NCI-H2081 (cell line): ENCODE measurements at regions not wholly inside any gene's neighbourhood (a gene's known extent, or its start where the extent isn't known, plus 50 kb on each side); places are given as distances from the start of the nearest gene placed in this dataset.
"Not testable (repeated sequence)": the region's sequence is repeated elsewhere in the genome, so short reads cannot be mapped to it uniquely, and the experiment has no call there.

Experiments
- DNase-seq, 2 experiments: peaks; one replicate each; lab custom pipeline; 2025; lab: John Stamatoyannopoulos, UW

DNA sequence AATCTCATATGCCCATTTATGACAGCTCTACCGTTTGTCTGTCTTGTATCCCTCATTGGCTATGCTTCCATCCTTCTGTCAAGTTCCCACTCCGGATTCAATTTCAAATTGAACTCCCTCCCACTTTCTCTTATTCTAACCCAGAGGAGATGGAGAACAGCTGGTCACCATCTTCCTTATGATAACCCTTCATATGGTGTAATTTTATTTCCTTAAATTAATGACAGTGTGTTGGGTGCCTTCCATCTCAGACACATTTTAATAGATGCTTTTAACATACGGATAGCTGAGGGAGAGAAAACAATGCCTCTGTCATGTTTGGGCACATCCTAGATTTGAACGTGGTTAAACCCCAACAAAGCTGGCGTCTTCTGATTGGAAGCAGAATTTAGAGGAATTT is 103.0 kb upstream of the PLXNA2 start:
- DNase-seq = no peak

DNA sequence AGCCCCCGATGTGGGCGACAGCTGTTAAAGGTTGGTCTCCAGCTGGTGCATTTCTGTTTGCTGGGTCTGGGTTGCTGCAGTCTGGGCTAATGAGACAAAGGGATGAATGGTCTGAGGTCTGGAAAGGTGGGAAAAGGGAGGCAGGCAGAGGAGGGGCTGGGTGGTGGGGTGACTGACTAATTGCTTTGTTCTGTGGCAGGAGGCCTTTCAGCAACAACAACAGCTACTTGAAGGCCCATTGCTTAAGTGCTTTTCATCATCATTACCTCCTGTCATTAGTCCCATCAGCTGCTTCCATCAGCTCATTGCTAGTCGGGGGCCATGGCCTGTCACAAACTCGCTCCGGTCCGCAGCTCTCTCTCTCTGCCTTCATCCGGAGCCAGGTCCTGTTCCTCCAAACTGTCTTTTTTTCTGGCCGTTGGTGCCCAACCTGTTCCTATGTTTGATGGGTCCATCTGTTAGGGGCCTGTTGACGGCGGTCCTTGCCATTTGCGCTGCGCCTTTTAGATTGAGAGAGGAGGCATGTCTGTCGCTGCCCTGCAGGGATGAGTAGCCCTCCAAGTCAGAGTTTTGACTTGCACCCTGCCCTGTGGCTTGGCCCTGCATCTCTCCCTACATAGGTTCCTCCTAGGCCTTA is 105.6 kb upstream of the PLXNA2 start:
- DNase-seq = no peak

DNA sequence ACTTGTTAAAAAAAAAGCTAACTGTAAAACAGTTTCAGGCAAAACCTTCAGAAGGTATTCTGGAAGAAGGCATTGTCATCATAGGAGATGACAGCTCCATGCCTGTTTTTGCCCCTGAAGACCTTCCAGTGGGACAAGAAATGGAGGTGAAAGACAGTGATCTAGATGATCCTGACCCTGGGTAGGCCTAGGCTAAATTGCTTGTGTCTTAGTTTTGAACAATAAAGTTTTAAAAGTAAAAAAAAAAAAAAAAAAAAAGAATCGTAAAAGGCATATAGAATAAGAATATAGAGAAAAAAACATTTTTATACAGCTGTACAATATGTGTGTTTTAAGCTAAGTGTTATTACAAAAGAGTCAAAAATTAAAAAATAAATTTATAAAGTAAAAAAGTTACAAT is 106.6 kb upstream of the PLXNA2 start:
- DNase-seq = no peak

DNA sequence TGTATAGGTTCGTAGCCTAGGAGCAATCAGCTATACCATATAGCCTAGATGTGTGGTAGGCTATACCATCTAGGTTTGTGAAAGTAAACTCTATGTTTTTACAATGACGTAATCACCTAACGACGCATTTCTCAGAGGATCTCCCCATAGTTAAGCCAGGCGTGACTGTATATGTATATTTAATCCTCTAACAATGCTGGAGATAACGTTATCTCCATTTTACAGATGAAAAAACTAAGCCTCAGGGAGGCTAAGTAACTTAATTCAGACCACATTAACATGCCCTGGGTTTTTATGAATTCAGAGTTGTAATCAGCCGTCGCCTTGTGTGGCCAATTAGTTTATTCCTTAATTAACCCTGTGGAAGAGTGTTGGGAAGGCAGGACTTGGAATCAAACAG is 107.7 kb upstream of the PLXNA2 start:
- DNase-seq = no peak

DNA sequence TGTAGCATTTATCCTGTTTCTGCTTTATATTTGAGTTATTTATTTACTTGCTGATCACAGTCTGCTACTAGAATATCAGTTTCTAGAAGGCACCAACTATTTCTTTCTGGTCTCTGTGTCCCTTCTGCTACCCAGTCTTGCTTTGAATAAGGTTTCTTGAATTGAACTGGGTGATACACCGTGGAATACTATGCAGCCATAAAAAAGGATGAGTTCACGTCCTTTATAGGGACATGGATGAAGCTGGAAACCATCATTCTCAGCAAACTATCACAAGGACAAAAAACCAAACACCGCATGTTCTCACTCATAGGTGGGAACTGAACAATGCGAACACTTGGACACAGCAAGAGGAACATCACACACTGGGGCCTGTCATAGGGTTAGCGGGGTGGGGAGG is 109.6 kb upstream of the PLXNA2 start:
- DNase-seq = not testable (repeated sequence)

DNA sequence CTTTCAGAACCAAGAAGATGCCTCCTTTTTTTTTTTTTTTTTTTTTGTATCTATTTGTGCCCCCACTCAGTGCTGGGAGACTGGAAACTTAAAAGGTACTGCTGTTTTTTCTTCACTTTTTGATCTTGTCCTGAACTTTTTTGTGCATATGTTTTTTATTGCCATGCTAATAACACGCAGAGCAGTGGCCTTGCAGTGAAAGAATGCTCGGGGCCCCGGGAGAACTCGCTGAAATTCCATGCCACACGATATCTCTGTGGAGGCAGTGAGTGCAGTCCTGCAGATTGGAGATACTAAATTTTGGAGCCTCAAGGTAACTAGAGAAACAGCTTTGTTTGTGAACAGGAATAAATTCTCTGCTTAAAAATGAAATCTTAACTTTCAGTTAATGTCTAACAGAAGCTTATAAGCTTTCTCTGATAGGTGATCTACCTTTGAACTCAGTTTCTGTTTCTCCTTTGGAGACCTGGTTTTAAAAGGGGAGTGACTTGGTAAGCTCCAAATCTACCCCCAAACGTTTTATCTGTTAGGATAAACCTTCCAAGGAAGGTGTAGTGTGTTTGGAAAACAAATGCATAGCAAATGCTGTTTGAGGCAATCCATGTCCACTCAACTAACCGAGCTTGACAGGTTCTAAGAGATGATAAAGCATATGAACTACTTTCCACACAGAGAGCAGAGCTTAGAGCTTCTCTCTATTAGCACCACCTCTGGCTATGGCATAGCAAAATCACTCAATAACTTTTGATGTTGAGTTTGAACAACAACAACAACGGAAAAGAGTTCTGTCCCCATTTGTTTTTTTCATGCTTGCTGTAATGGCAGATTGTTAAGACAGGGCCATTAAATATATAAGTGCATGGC is 113.7 kb upstream of the PLXNA2 start:
- DNase-seq = no peak

DNA sequence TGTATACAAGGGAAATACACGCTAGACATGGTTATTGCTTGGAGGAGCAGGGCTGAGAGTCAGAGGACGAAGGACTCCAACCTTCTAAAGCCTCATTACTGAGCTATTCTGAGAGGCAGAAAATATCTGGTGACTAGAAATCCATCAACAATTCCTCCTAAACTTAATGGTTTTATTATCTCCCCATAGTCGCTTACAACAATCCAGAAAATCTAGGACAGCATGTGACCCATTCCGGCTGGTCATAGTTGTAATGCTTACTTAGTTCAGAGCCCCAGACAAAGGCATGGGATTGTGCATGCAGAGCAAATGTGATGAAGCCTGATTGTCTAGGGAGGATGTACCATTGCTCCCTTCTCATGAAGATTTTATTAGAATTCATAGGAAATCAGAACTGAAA is 114.5 kb upstream of the PLXNA2 start:
- DNase-seq = no peak

DNA sequence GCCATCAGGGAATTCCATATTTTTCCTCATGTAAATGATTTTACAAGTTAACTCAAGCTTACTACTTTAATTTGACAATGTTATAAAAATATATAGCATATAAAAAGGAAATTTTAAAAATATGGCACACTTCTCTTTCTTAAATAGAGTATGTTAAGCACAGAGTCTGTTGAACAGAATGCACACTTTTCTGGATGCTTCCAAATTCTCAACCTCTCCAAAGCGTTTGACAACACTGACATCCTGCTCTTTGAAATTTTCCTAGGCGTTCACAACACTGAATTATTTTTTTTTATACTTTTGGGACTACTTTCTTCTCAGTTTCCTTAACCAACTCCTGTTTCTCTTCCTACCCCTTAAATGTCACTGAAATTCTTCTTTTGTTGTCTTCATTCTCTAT is 117.8 kb upstream of the PLXNA2 start:
- DNase-seq = no peak

DNA sequence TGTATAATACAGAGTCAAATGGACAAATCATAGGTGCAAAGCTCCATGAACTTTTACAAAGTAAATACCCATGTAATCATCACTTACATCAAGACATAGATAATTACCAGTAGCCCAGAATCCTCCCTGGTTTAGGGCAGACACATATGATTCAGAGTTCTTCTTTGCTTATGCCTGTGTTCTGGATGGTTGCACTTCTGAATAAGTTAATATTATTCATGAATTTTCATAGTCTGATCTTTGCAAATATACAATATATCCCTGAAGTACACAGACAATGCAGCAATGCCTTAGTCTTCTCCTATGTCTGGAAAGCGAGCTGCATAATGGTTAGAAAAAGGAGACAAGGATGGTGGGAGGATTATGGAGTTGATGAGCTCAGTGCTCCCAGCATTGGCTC is 122.4 kb upstream of the PLXNA2 start:
- DNase-seq = no peak

DNA sequence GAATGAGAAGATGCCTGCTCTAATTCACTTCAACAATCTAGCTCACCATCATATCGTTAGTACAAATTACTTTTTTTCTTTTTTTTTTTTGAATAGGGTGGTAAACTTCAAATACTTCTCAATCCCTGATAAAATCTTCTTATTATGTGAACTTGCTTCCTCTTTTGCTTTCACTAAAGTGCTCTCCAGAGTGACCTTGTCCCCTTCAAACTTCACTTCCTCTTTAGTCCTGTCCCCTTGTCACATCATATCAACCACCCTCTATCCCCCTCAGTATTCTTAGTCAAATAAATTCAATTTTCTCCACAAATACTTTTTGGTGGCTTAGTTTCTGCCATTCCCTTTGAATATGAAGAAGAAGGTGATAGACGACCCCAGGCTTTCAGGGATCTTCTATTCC is 124.9 kb upstream of the PLXNA2 start:
- DNase-seq = no peak

DNA sequence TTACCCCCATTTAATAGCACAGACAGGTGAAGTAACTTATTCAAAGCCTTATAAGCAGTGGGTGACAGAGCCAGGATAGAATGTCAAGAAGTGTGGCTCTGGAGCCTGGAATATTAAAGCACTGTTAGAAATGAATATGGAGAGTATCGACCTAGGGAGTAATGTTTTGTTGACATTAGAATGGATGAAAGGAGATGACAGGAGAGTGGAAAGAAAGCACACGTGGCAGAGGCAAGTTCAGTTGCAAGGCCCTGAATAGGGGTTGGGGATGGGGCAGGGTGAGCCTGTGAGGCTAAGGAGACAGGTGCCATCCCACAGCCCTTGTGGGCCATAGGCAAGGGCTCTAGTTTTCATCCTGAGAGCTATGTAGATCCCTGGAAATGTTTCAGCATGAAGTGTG is 125.5 kb upstream of the PLXNA2 start:
- DNase-seq = no peak

DNA sequence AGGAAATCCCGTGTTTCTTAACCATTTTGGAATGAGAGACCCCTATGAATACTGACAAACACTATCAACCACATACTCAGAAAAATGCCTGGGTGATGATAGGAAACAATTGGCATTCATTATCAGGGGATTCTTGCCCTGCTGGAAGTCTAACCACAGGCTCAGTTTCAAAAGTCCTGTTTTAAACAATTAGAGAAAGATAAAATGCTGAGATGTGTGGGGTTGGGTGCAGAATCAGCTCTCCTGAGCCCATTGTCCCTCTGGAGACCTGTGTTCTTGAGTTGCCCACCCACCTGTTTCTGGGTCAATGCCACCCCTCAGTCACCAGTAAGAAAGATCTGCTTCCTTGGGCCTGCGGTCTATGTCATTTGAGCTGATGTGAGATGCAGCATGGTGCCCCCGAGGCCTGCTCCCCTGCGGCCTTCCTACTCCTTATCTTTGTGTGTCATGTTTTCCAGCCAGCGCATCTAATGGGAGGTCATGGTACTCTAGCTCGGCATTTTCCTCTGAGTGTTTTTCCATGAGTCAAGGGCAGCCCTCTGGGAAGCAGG is 130.3 kb upstream of the PLXNA2 start:
- no peak for DNase-seq

DNA sequence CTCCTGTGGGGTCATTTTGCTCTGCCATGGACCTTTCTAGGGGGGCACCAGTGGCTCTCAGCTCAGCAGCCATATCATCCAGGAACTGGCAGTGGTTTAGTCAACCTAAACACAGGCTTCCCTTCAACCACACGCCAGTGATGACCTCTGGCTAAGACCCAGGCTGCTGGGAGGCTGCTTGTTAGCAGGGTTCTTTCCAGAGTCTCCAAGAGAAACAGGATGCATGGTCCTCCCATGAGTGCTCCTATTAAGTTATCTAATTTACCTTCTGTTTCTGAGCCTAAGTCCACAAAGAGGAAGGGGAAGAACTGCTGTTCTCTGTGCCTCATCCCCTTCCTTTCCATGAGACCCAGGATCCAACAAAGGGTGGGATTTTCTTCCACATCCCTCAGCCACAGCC is 137.3 kb upstream of the PLXNA2 start:
- DNase-seq = no peak

DNA sequence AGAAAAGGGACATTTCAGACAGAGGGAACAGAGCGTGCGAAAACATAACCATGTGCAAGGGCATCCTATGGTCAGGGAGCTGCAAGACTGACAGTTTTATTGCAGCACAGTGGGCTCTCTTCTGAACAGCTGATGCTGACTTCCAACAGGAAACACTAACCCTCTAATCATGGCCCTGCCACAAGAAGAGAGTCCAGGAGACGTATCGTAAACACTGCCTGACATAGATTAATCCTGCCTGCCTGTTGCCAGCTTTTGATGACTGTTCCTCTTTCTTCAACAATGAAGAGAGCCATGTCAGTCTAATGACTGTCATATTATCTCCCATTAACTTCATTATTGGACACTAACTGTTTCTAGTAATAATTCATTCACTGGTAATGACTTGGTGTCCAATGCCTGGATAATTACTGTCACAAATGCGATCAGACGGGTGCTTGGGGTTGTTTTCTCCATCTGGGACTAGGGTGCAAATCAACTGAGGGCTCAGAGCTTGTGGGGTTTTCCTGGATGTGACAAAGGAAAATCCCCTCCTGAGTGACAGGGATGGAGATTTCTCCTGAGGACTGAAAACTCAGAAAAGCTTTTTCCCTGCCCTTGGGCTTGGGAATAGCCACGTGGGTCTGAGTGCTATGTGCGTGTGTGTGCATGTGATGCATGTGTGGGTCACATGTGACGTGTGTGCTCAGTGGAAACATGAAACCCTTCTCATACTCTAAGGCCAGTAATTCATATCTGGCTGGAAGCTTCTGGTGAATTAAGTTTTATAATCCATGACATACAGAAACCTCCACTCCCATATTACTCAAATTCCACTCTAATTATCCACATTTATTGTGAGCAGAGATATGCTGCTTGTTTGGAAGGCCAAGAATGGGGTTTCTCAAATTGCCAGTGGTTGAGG is 144.0 kb upstream of the PLXNA2 start:
- DNase-seq = peak; percentile 85 to 96

DNA sequence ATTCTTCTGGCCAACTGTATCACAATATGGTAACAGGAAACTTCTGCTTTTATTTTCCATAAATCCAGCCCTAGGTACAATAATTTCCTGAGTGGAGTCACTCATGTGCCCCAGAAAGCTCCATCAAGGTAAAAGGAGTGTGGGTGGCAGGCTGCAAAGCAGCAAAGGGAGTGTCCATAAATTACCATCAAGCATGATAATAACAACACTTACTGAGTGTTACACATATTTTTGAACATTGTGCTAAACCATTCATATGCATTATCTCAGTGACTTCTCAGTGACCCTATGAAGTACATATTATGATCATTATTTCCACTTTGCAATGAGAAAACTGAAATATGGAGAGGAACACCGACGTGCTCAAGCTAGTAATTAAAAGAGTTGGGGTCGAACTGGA is 149.2 kb upstream of the PLXNA2 start:
- DNase-seq = no peak

DNA sequence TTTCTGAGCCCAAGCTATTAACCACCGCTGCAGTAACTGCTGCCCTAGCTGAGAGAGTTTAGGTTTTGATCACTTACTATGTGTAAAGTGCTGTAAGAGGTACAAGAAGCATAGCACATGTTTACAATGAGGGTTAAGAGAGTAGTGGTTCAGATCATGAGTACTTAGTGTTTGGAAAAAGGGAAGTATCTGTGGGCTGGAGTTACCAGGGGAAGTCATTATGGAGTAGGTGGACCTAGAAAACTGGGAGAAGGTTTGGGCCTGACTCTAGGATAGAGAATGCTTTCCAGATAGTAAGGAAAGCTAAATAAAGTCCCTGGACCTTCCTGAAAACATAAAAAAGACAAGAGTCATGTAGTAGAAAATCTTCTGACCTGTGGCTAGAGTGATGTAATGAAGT is 149.6 kb upstream of the PLXNA2 start:
- no peak for DNase-seq

DNA sequence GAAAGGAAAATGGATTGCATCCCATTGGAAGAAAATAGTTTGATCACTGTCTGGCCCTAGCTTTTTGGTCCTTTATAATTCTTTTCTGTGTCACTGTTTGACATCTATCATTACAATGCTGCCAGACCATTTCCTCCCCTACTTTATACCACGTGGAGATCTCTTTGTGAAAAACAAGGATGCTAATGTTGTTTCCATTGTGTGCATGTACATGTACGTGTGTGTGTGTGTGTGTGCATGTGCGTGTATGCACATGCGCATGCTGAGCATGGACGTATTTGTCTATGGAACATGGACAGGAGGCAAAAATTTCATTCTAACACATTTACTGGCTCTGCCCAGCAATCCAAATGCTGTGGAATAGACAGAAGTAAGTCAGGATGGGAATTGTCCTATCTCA is 153.1 kb upstream of the PLXNA2 start:
- DNase-seq = no peak

DNA sequence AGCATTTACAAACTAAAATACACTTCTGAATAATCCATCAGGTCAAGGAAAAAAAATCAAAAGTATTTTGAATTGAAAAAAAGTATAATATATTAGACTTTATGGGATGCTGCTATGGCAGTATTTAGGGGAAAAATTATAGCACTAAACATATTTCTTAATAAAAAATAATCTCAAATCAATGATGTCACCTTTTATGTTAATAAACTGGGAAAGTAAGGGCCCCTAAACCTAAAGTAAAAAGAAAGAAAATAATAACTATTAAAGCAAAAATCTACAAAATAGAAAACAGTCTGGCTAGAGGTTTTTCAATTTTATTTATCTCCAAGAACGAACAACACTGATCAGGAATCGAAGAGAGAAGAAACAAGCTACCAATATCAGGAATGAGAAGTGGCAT is 160.8 kb upstream of the PLXNA2 start:
- no peak for DNase-seq

DNA sequence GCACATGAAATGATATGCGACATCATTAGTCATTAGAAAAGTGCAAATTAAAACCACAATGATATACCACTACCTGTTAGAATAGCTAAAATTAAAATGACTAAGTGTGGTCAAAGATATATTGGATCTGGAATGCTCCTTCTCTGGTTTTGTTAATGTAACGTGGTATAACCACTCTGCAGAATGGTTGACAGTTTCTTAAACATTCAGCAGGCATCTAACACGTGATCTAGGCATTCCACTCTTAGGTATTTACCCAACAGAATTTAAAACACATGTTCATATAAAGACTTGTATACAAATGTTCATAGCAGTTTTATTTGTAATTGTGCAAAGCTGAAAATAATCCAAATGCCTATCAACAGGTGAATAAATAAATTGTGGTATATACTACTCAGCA is 165.0 kb upstream of the PLXNA2 start:
- no peak for DNase-seq

DNA sequence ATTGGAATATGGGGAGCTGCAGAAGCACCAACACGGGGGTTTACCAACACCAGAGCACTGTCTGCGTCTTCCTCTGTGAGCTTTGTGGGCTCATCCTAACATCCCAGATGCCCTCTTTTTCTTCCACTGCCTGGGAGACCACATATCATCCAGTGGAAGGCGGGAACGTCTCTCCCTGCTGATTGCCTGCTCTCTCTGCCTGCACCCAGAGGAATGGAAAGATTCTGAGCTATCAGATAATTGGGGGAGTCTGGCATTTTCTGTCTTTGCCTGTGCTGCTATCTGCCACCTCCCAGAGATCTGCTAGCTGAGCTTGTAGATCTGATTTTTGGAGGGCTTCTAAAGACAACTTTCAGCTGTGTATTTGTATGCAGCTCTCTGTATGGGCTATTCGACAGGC is 166.2 kb upstream of the PLXNA2 start:
- no peak for DNase-seq

DNA sequence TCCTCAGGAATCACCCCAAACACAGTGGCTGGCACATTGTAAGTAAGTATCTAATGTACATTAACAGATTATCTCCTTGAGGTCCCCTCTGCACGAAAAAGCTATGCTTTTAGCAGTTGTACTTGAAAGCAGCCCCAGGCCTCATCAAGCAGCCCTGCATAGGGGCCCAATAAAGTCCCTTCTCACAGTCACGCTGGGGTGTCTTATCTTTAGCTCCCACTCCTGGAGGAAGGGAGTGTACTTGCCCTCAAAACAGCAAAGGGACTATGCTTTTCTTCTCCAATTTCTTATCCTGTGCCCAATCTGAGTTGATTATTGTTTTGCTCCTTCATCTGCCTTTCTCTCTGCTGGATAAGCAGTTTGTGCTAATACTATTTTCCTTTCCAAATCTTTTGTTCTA is 168.8 kb upstream of the PLXNA2 start:
- DNase-seq = no peak

DNA sequence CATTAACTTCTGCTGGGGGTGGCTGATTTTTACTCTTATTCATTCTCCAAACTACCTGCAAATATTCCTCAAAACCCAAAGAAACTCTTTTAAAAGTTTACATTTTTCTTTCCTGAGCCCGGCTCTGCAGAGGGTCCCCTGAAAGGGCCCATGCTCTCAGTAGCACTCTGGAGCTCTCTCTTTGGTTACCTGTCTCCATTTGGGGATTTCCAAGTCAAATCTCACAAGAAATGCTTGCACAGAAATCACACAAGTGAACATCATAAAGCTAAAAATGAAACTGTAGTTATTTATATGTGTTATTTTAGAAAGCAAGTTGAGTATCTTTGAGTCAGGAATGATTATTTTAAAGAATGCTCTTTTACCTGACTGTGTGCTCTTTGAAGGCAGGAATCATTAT is 174.5 kb upstream of the PLXNA2 start:
- DNase-seq = no peak
